SK-N-SH (cell line): ENCODE measurements at regions not wholly inside any gene's neighbourhood (a gene's known extent, or its start where the extent isn't known, plus 50 kb on each side); places are given as distances from the start of the nearest gene placed in this dataset.
A peak's percentile ranks its signal among the peaks of the same experiment; 100 is the strongest.

Source experiments
- CTCF ChIA-PET: fragments of 300-600, 350-600 bp; formaldehyde crosslinking; extraction: SDS; loops from one replicate; lab custom pipeline; 2021; lab: Yijun Ruan, JAX
- POLR2A ChIA-PET: fragments of 350-600 bp; sonication (Branson Sonifier 250); formaldehyde crosslinking; extraction: SDS; loops from one replicate; lab custom pipeline; 2020; ENCODE audit warnings: antibody characterized with exemption, inconsistent platforms; lab: Yijun Ruan, JAX
- DNase-seq: peaks from one replicate; pipeline ENCODE4 v3.0.0; 2012
- H2AFZ ChIP-seq: fragments of 200-600 bp; sonication (generic); 2 replicates; pipeline ENCODE4 v1.8.1; 2016; ENCODE audit warnings: antibody characterized with exemption, mild to moderate bottlenecking, low read depth
- H3F3A ChIP-seq: fragments of 200-600 bp; sonication (generic); replicated peaks from 2 replicates; pipeline ENCODE3; 2016; ENCODE audit warnings: antibody characterized with exemption, mild to moderate bottlenecking; ENCODE audit not compliant: insufficient read depth
- H3K27ac ChIP-seq, 2 experiments: fragments of 200-500 bp in 1 of 2; fragments of 200-600 bp in 1 of 2; sonication (Bioruptor generic) in 1 of 2; sonication (generic), shearing (Covaris generic) in 1 of 2; 2 replicates each; pipeline versions ENCODE4 v1.5.1 to v1.6.1; 2014 to 2016; ENCODE audit warnings: low read depth in 2 of 2, inconsistent platforms in 1 of 2, low read length in 1 of 2, mild to moderate bottlenecking in 1 of 2, mixed read lengths in 1 of 2
- H3K27me3 ChIP-seq: fragments of 200-600 bp; sonication (generic), shearing (Covaris generic); 2 replicates; pipeline ENCODE4 v1.6.1; 2016; ENCODE audit warnings: mixed run types; ENCODE audit not compliant: insufficient read depth
- H3K36me3 ChIP-seq, 2 experiments: fragments of 200-500 bp in 1 of 2; fragments of 200-600 bp in 1 of 2; sonication (Bioruptor generic) in 1 of 2; sonication (generic) in 1 of 2; replicated peaks in 1 of 2; 2 replicates each; pipeline versions ENCODE3 to v1.5.1; 2014 to 2016; ENCODE audit warnings: low read length in 1 of 2, mild to moderate bottlenecking in 1 of 2; ENCODE audit not compliant: insufficient read depth in 2 of 2, control insufficient read depth in 1 of 2
- H3K4me1 ChIP-seq, 2 experiments: fragments of 200-500 bp in 1 of 2; fragments of 200-600 bp in 1 of 2; sonication (Bioruptor generic) in 1 of 2; sonication (generic), shearing (Covaris generic) in 1 of 2; 2 replicates each; pipeline versions ENCODE4 v1.5.1 to v1.6.1; 2014 to 2016; ENCODE audit warnings: low read depth in 1 of 2, low read length in 1 of 2, mixed run types in 1 of 2; ENCODE audit not compliant: insufficient read depth in 2 of 2, control insufficient read depth in 1 of 2
- H3K4me2 ChIP-seq: fragments of 200-600 bp; sonication (generic), shearing (Covaris generic); 2 replicates; pipeline ENCODE4 v1.6.1; 2017; ENCODE audit warnings: mixed run types
- H3K4me3 ChIP-seq, 2 experiments: fragments of 200-500 bp in 1 of 2; fragments of 200-600 bp in 1 of 2; sonication (Bioruptor generic) in 1 of 2; sonication (generic), shearing (Covaris generic) in 1 of 2; 2 replicates each; pipeline versions ENCODE4 v1.5.1 to v1.8.1; 2014 to 2016; ENCODE audit warnings: low read depth in 2 of 2, inconsistent platforms in 1 of 2, low read length in 1 of 2, mild to moderate bottlenecking in 1 of 2, mixed read lengths in 1 of 2, moderate library complexity in 1 of 2
- H3K79me2 ChIP-seq: fragments of 200-600 bp; sonication (generic); 2 replicates; pipeline ENCODE4 v1.8.1; 2017; ENCODE audit warnings: mild to moderate bottlenecking; ENCODE audit not compliant: insufficient read depth
- H3K9ac ChIP-seq: fragments of 200-600 bp; sonication (generic); 2 replicates; pipeline ENCODE4 v1.6.1; 2017; ENCODE audit warnings: mixed run types
- H3K9me2 ChIP-seq: fragments of 200-600 bp; sonication (generic); 2 replicates; pipeline ENCODE4 v1.6.1; 2017; ENCODE audit warnings: mixed run types
- H3K9me3 ChIP-seq: fragments of 200-600 bp; sonication (generic); 2 replicates; pipeline ENCODE4 v1.6.1; 2017; ENCODE audit warnings: mixed run types, mild to moderate bottlenecking, moderate library complexity
- H4K20me1 ChIP-seq: fragments of 200-600 bp; sonication (generic); 2 replicates; pipeline ENCODE4 v1.6.1; 2017; ENCODE audit warnings: mild to moderate bottlenecking, mixed run types; ENCODE audit not compliant: insufficient read depth
- ELF1 ChIP-seq: IDR thresholded peaks from 2 replicates; pipeline ENCODE4 v1.4.0; 2012
- EP300 ChIP-seq, 2 experiments: IDR thresholded peaks; 2 replicates each; pipeline versions ENCODE4 v1.4.0 to v1.6.1; 2012; ENCODE audit warnings: borderline replicate concordance in 1 of 2, low read depth in 1 of 2, low read length in 1 of 2
- FOSL2 ChIP-seq: IDR thresholded peaks from 2 replicates; pipeline ENCODE4 v1.4.0; 2012; ENCODE audit warnings: low read depth, mild to moderate bottlenecking, moderate library complexity, borderline replicate concordance
- FOXM1 ChIP-seq: IDR thresholded peaks from 2 replicates; pipeline ENCODE4 v1.4.0; 2012; ENCODE audit warnings: low read depth, mild to moderate bottlenecking
- GATA2 ChIP-seq: sonication (generic); formaldehyde crosslinking; IDR thresholded peaks from 2 replicates; pipeline ENCODE4 v1.5.0; 2020; ENCODE audit warnings: mild to moderate bottlenecking, missing genetic modification reagents
- NRF1 ChIP-seq: IDR thresholded peaks from 2 replicates; pipeline ENCODE4 v1.6.1; 2012; ENCODE audit warnings: low read depth, mild to moderate bottlenecking, low read length
- RFX5 ChIP-seq: IDR thresholded peaks from 2 replicates; pipeline ENCODE4 v1.6.1; 2012; ENCODE audit warnings: mild to moderate bottlenecking, improper control_type of control experiment, low read length
- SMC3 ChIP-seq: IDR thresholded peaks from 2 replicates; pipeline ENCODE4 v1.6.1; 2012; ENCODE audit warnings: low read depth, low read length, improper control_type of control experiment
- TCF12 ChIP-seq: IDR thresholded peaks from 2 replicates; pipeline ENCODE4 v1.4.0; 2012
- TEAD4 ChIP-seq: IDR thresholded peaks from 2 replicates; pipeline ENCODE4 v1.4.0; 2012; ENCODE audit warnings: mild to moderate bottlenecking, borderline replicate concordance; ENCODE audit not compliant: insufficient read depth
- YY1 ChIP-seq: IDR thresholded peaks from 2 replicates; pipeline ENCODE4 v1.4.0; 2012; ENCODE audit warnings: low read depth, mild to moderate bottlenecking
- WGBS: methylation state at CpG from one replicate; pipeline ENCODE4 v1.1.6; 2017; ENCODE audit warnings: low lambda C conversion rate; 5-methylcytosine and 5-hydroxymethylcytosine counted together
- TF ChIP-seq, protein P1 (sequence below): fragments of 150-350 bp; IDR thresholded peaks from 2 replicates; pipeline ENCODE4 v1.6.1; 2016; ENCODE audit warnings: mild to moderate bottlenecking, low read depth, low read length
- TF ChIP-seq, protein P2 (sequence below): IDR thresholded peaks from 2 replicates; pipeline ENCODE4 v1.6.1; 2012; ENCODE audit warnings: mild to moderate bottlenecking, low read depth, low read length, moderate library complexity
- TF ChIP-seq, protein P3 (sequence below): IDR thresholded peaks from 2 replicates; pipeline ENCODE4 v1.4.0; 2012; ENCODE audit warnings: low read depth, borderline replicate concordance
- TF ChIP-seq, protein P4 (sequence below): IDR thresholded peaks from 2 replicates; pipeline ENCODE4 v1.4.0; 2012; ENCODE audit warnings: low read depth, borderline replicate concordance
- TF ChIP-seq, protein P5 (sequence below): fragments of 200-600 bp; sonication (generic); IDR thresholded peaks from 2 replicates; pipeline ENCODE4 v1.6.1; 2017; ENCODE audit warnings: antibody characterized with exemption, mild to moderate bottlenecking, moderate library complexity

DNA sequence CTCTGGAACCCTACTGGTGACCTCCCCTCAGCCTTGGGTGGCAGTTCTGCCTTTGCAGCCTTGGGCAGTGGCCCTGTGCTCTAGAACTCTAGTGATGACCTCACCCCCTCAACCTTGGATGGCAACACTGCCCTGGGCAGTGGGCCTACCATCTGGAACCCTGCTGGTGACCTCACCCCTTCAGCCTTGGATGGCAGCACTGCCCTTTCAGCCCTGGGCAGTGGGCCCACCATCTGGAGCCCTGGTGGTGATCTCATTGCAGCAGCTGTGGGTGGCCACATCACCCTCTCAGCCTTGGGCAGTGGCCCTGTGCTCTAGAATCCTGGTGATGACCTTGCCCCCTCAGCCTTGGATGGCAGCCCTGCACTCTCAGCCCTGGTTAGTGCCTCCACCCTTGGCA lies 129.3 kb downstream of the RBMX2 start:
- no peak for DNase-seq
- Histone ChIP-seq H4K20me1 (no peaks in the 10 kb centered on the region), H3K4me1 (no peaks in the 10 kb centered on the region), H2AFZ (no peak overlapping the region), H3K27ac (no peak overlapping the region), H3K9me3 (no peaks in the 10 kb centered on the region), H3K4me2 (no peak overlapping the region), H3K36me3 (no peaks in the 10 kb centered on the region), H3K9ac (no peak overlapping the region), H3K27me3 (peaks cover 7% of the 10 kb centered on the region; the same call in 1 of the 2 replicates), H3K4me3 (no peak overlapping the region), H3F3A (no peaks in the 10 kb centered on the region), H3K79me2 (no peaks in the 10 kb centered on the region), H3K9me2 (no peaks in the 10 kb centered on the region)
- TF ChIP-seq NRF1 (no peak), ELF1 (no peak), RFX5 (no peak), TEAD4 (no peak), YY1 (no peak)
- TF ChIP-seq, protein P1, sequence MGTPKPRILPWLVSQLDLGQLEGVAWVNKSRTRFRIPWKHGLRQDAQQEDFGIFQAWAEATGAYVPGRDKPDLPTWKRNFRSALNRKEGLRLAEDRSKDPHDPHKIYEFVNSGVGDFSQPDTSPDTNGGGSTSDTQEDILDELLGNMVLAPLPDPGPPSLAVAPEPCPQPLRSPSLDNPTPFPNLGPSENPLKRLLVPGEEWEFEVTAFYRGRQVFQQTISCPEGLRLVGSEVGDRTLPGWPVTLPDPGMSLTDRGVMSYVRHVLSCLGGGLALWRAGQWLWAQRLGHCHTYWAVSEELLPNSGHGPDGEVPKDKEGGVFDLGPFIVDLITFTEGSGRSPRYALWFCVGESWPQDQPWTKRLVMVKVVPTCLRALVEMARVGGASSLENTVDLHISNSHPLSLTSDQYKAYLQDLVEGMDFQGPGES: no peak
- TF ChIP-seq, protein P2, sequence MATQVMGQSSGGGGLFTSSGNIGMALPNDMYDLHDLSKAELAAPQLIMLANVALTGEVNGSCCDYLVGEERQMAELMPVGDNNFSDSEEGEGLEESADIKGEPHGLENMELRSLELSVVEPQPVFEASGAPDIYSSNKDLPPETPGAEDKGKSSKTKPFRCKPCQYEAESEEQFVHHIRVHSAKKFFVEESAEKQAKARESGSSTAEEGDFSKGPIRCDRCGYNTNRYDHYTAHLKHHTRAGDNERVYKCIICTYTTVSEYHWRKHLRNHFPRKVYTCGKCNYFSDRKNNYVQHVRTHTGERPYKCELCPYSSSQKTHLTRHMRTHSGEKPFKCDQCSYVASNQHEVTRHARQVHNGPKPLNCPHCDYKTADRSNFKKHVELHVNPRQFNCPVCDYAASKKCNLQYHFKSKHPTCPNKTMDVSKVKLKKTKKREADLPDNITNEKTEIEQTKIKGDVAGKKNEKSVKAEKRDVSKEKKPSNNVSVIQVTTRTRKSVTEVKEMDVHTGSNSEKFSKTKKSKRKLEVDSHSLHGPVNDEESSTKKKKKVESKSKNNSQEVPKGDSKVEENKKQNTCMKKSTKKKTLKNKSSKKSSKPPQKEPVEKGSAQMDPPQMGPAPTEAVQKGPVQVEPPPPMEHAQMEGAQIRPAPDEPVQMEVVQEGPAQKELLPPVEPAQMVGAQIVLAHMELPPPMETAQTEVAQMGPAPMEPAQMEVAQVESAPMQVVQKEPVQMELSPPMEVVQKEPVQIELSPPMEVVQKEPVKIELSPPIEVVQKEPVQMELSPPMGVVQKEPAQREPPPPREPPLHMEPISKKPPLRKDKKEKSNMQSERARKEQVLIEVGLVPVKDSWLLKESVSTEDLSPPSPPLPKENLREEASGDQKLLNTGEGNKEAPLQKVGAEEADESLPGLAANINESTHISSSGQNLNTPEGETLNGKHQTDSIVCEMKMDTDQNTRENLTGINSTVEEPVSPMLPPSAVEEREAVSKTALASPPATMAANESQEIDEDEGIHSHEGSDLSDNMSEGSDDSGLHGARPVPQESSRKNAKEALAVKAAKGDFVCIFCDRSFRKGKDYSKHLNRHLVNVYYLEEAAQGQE: no peak
- POLR2A ChIA-PET: no interaction called here
- CTCF ChIA-PET: no interaction called here

DNA sequence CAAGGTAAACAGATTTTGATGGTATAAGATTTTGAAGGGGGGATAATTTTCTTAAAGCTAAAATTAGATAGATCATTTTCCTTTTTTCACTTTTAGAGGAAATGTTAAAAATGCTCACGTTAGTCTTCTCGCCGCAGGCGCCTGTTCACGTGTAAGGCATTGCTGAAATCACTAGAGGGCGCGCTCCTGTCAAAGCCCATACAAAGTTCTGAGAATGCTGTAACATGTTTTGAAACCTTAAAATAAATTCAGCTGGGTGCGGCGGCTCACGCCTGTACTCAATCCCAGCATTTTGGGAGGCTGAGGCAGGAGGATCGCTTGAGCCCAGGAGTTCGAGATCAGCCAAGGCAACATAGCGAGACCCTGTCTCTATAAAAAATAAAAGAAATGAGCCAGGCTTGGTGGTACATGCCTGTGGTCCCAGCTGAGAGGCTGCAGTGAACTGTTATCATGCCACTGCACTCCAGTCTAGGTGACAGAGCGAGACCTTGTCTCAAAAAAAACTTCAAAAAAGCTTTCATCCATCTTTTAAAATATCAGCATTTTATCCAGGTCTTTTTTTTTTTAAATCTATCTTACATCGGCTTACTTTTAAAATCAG lies 138.0 kb downstream of the RBMX2 start:
- Histone ChIP-seq H3K9ac (no peak overlapping the region), H3K27ac (no peak overlapping the region), H3F3A (no peaks in the 10 kb centered on the region), H3K79me2 (no peaks in the 10 kb centered on the region), H4K20me1 (no peaks in the 10 kb centered on the region), H3K4me2 (no peak overlapping the region), H2AFZ (peak overlapping the region; percentile 66; the same call in 1 of the 2 replicates), H3K27me3 (peaks cover 20% of the 10 kb centered on the region; the same call in 1 of the 2 replicates), H3K4me1 (no peaks in the 10 kb centered on the region), H3K36me3 (no peaks in the 10 kb centered on the region), H3K9me3 (no peaks in the 10 kb centered on the region), H3K4me3 (peak overlapping the region in 1 of 2 experiments; percentile 19; a peak in 1 of 4 replicates), H3K9me2 (no peaks in the 10 kb centered on the region)
- 16% methylated on average over 15 of the region's 15 CpGs for WGBS
- ChIA-PET CTCF (interaction anchor here (0.6 to 6.7 kb wide), 31 partner anchors 10 to 451 kb away, joined by 3 to 60 read pairs (median 4); partner anchors contain the start of gene GPR119), POLR2A (no interaction called here)
- peak; percentile 47 for DNase-seq
- TF ChIP-seq, protein P3, sequence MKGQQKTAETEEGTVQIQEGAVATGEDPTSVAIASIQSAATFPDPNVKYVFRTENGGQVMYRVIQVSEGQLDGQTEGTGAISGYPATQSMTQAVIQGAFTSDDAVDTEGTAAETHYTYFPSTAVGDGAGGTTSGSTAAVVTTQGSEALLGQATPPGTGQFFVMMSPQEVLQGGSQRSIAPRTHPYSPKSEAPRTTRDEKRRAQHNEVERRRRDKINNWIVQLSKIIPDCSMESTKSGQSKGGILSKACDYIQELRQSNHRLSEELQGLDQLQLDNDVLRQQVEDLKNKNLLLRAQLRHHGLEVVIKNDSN: no peak
- TF ChIP-seq FOXM1 (no peak), FOSL2 (no peak), SMC3 (peak; percentile 75), TCF12 (no peak), GATA2 (CRISPR knock-in tag) (no peak), EP300 (IDR thresholded peaks at IDR 0.05; ENCODE audit: borderline replicate concordance in 1 of 2, low read depth in 1 of 2, low read length in 1 of 2) (no peak)
- TF ChIP-seq, protein P4, sequence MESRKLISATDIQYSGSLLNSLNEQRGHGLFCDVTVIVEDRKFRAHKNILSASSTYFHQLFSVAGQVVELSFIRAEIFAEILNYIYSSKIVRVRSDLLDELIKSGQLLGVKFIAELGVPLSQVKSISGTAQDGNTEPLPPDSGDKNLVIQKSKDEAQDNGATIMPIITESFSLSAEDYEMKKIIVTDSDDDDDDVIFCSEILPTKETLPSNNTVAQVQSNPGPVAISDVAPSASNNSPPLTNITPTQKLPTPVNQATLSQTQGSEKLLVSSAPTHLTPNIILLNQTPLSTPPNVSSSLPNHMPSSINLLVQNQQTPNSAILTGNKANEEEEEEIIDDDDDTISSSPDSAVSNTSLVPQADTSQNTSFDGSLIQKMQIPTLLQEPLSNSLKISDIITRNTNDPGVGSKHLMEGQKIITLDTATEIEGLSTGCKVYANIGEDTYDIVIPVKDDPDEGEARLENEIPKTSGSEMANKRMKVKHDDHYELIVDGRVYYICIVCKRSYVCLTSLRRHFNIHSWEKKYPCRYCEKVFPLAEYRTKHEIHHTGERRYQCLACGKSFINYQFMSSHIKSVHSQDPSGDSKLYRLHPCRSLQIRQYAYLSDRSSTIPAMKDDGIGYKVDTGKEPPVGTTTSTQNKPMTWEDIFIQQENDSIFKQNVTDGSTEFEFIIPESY: no peak
- TF ChIP-seq, protein P5, sequence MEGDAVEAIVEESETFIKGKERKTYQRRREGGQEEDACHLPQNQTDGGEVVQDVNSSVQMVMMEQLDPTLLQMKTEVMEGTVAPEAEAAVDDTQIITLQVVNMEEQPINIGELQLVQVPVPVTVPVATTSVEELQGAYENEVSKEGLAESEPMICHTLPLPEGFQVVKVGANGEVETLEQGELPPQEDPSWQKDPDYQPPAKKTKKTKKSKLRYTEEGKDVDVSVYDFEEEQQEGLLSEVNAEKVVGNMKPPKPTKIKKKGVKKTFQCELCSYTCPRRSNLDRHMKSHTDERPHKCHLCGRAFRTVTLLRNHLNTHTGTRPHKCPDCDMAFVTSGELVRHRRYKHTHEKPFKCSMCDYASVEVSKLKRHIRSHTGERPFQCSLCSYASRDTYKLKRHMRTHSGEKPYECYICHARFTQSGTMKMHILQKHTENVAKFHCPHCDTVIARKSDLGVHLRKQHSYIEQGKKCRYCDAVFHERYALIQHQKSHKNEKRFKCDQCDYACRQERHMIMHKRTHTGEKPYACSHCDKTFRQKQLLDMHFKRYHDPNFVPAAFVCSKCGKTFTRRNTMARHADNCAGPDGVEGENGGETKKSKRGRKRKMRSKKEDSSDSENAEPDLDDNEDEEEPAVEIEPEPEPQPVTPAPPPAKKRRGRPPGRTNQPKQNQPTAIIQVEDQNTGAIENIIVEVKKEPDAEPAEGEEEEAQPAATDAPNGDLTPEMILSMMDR: peak; percentile 94
